Immature natural killer cell (primary cell): ENCODE measurements at regions not wholly inside any gene's neighbourhood (a gene's known extent, or its start where the extent isn't known, plus 50 kb on each side); places are given as distances from the start of the nearest gene placed in this dataset.

Source experiments
- DNase-seq, 3 donors: peaks; one replicate each; pipeline ENCODE4 v3.0.0; 2022; ENCODE audit warnings: mixed read lengths in 1 of 3
- H3K27ac Mint-ChIP-seq, 6 donors: one replicate each; pipeline ENCODE4 v1.8.0; 2020; ENCODE audit warnings: mixed read lengths in 6 of 6, mild to moderate bottlenecking in 5 of 6, inconsistent platforms in 4 of 6, moderate library complexity in 3 of 6
- H3K27me3 Mint-ChIP-seq, 3 donors: one replicate each; pipeline ENCODE4 v1.8.0; 2020 to 2021; ENCODE audit warnings: low read depth in 3 of 3, mild to moderate bottlenecking in 3 of 3, mixed read lengths in 3 of 3, moderate library complexity in 3 of 3, inconsistent platforms in 1 of 3
- H3K36me3 Mint-ChIP-seq, 3 donors: one replicate each; pipeline ENCODE4 v1.8.0; 2020; ENCODE audit warnings: mixed read lengths in 3 of 3, inconsistent platforms in 2 of 3, mild to moderate bottlenecking in 2 of 3
- H3K4me1 Mint-ChIP-seq, 2 donors: one replicate each; pipeline ENCODE4 v1.8.0; 2020; ENCODE audit warnings: inconsistent platforms in 2 of 2, mild to moderate bottlenecking in 2 of 2, mixed read lengths in 2 of 2, moderate library complexity in 1 of 2
- H3K4me3 Mint-ChIP-seq, 5 donors: one replicate each; pipeline ENCODE4 v1.8.0; 2020; ENCODE audit warnings: mild to moderate bottlenecking in 5 of 5, mixed read lengths in 5 of 5, inconsistent platforms in 3 of 5, moderate library complexity in 3 of 5
- H3K9me3 Mint-ChIP-seq, 6 donors: one replicate each; pipeline ENCODE4 v1.8.0; 2020; ENCODE audit warnings: mild to moderate bottlenecking in 6 of 6, mixed read lengths in 6 of 6, inconsistent platforms in 4 of 6, moderate library complexity in 3 of 6

DNA sequence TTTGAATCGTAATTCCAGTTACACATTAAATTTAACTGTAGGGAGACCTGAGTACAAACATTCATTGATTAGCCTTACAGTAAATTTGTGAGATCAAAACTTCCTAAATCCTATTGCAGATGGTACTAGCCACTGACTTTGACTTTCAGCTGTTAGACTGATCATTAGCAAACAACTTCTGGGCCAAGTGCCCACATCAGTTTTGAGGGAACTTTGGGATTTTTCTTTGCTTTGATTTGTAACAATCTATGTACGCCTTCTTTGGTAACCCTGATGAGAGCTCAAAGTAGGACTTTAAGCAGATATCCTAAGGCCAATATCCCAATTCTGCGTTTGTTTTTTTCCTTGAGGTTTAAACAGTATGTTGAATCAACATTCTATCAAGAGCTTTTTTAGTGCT, 131.5 kb downstream of the DLEU7 start:
- Mint-ChIP-seq H3K27ac (no peak overlapping the region), H3K4me3 (no peak overlapping the region), H3K4me1 (peaks cover 33 to 35% of the 10 kb centered on the region in 2 donors), H3K36me3 (no peaks in the 10 kb centered on the region), H3K9me3 (no peaks in the 10 kb centered on the region), H3K27me3 (peaks cover 7 to 22% (median 15%) of the 10 kb centered on the region in 3 donors)
- DNase-seq, result no peak

DNA sequence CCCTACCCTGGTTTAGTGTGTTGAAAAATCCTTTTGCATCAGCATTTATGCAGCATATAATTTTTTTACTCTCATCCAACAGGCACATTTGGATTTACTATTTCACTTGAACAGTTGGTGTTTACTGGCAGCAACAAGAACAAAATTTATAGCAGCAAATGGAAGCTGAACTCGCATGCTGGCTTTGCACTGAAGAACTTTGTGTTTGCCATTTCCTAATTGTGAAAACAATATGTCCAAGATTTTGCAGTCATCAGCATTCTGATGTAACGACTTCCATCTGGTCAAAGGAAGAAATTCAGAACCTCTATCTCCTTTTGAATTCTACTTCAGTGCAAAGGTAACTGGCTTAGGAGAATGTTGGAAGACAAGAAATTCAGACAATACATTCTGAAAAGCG, 131.0 kb downstream of the DLEU7 start:
- Mint-ChIP-seq H3K27ac (no peak overlapping the region), H3K27me3 (peaks cover 7 to 23% (median 16%) of the 10 kb centered on the region in 3 donors), H3K4me3 (peak overlapping the region in 2 of 5 donors; percentile 37 to 85), H3K4me1 (peaks cover 33 to 35% of the 10 kb centered on the region in 2 donors), H3K36me3 (no peaks in the 10 kb centered on the region), H3K9me3 (no peaks in the 10 kb centered on the region)
- no peak for DNase-seq

DNA sequence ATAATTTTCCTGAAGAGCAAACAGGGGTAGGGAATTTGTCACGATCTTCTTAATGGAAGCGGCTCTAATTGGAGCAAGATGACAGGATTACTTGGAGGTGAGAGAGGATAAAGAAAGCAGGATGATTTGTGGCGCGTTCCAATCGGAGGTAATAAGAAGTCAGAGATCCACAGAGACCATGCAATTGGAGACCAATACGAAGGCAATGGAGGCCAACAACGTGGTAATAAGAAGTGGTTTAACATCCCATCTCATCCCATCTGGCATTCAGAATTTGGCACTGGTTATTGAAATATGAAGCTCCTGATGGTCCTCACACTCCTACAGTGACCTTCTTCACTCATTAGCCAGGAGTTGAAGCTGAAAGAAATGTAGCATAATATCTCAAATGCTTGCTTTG, 130.6 kb downstream of the DLEU7 start:
- Mint-ChIP-seq H3K36me3 (no peaks in the 10 kb centered on the region), H3K4me1 (peaks cover 33 to 35% of the 10 kb centered on the region in 2 donors), H3K4me3 (peak overlapping the region in 3 of 5 donors; percentile 31 to 85 (median 37)), H3K27ac (peak overlapping the region in 1 of 6 donors; percentile 45), H3K9me3 (peaks cover 0 to 1% (median 0%) of the 10 kb centered on the region in 6 donors), H3K27me3 (peaks cover 7 to 23% (median 16%) of the 10 kb centered on the region in 3 donors)
- DNase-seq, result no peak

DNA sequence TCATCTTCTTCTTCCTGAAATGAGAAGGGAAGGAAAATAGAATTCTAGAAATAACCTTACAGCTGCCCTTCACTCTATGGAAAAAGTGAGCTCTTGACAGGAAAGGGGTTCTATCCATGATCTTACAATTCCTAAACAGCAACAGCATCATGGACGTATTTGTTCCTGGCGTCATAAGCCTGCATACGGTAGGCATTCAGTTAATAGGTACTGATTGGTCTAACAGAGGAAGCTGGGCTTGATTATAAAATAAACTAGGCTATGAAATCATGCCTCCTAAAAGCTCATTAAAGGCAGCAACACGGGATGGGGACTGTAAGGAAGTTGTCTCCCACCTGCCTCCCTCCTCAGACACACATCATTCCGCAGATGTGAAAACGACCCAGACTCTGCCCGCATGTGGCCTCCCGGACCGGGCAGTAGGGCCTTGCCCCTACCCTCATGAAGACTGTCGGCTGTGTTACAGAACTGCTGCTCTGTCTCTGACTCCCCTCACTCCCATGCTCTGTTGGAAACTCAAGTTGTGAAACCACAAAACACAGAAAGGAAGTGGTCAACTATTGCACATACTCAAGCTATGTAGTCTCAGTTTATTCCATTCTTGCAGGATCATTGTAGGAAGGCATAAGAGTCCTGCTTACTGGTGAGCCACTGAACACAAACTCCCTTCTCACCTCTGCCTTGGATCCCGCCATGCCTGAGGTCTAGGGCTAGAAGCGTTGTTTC, 129.8 kb downstream of the DLEU7 start:
- H3K27me3 Mint-ChIP-seq, result peaks cover 7 to 26% (median 16%) of the 10 kb centered on the region in 3 donors
- peak overlapping the region; percentile 1 to 70 (median 38) for H3K27ac Mint-ChIP-seq
- peaks cover 0 to 3% (median 0%) of the 10 kb centered on the region in 6 donors for H3K9me3 Mint-ChIP-seq
- peaks cover 33 to 35% of the 10 kb centered on the region in 2 donors for H3K4me1 Mint-ChIP-seq
- no peaks in the 10 kb centered on the region for H3K36me3 Mint-ChIP-seq
- peak overlapping the region; percentile 71 to 85 (median 81) for H3K4me3 Mint-ChIP-seq
- peak; percentile 77 to 79 (median 78) for DNase-seq

DNA sequence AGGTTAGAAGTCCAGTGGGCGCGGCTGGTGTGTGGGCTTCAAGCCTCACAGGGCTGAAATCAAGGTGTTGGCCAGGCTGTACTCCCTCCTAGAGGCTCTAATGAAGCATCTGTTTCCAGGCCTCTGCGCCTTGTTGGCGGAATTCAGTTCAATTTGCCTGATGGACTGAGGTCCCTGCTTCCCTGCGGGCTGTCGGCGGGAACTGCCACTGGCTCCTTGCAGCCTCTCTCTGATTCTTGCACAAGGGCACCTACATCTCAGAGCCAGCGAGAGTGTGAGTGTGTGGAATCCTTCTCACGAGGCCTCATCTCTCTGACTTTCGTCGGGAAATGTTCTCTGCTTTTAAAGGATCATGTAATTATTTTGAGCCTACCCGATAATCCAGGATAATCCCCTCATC, 128.6 kb downstream of the DLEU7 start:
- H3K27me3 Mint-ChIP-seq, result peaks cover 11 to 24% (median 16%) of the 10 kb centered on the region in 3 donors
- H3K27ac Mint-ChIP-seq, result peak overlapping the region in 1 of 6 donors; percentile 10
- peaks cover 0 to 3% (median 0%) of the 10 kb centered on the region in 6 donors for H3K9me3 Mint-ChIP-seq
- DNase-seq, result no peak
- no peaks in the 10 kb centered on the region for H3K36me3 Mint-ChIP-seq
- H3K4me3 Mint-ChIP-seq, result no peak overlapping the region
- peaks cover 33 to 35% of the 10 kb centered on the region in 2 donors for H3K4me1 Mint-ChIP-seq

DNA sequence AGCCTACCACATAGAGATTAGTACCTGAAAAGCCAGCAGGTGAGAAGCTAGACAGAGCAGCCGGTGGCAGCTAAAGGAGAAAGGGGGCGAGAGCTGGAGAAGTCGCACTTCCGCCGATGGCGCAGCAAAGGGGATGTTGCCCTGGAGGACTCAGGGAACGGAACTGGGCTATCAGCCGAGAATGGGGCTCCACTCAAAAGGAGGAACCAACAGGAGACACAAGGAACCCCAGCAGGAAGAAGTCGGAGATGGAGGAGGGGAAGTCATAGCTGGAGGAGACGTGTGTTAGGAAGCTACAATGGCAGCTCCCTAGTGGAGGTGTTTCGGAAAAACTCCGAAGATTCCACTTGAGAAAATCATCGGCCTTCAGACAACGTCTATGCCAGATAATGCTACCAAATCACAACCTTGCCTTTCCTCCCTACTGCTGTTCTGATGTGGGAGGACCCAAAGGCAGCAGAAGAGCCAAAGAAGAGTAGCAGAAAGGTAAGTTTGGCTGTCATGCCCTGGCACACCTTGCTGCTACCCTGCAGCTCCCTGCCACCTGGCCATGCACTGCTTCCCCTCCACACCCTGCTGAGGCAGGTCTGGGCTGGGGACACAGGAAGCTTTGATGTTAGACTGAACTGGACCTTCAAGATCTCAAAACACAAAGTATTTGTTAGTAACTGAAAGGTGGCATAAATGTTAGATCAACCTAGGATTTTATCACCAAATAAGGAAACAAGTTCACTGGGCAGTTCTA, 127.9 kb downstream of the DLEU7 start:
- no peak for DNase-seq
- Mint-ChIP-seq H3K27ac (no peak overlapping the region), H3K4me3 (no peak overlapping the region), H3K27me3 (peaks cover 11 to 24% (median 16%) of the 10 kb centered on the region in 3 donors), H3K9me3 (peaks cover 0 to 3% (median 0%) of the 10 kb centered on the region in 6 donors), H3K36me3 (no peaks in the 10 kb centered on the region), H3K4me1 (peaks cover 33 to 35% of the 10 kb centered on the region in 2 donors)

DNA sequence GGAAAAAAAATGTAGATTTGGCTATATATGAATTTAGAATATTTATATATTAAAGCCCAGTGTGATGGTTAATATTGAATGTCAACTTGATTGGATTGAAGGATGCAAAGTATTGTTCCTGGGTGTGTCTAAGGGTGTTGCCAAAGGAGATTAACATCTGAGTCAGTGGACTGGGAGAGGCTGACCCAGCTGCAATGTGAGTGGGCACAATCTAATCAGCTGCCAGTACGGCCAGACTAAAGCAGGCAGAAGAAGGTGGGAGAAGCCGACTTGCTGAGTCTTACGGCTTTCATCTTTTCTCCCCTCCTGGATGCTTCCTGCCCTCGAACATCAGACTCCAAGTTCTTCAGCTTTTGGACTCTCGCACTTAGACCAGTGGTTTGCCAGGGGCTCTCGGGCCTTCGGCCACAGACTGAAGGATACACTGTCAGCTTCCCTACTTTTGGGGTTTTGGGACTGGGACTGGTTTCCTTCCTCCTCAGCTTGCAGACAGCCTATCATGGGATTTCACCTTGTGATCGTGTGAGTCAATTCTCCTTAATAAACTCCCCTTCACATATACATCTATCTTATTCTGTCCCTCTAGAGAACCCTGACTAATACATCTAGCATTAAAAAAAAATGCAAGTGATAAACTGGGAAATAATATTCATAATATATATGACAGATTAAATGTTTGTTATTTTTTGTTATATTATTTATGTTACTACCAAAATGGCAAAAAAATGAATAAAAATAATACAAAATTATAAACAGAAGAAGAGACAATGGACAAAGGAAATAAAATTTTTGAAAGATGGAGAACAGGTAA, 122.4 kb downstream of the DLEU7 start:
- H3K4me3 Mint-ChIP-seq, result no peak overlapping the region
- peaks cover 6 to 16% (median 13%) of the 10 kb centered on the region in 3 donors for H3K27me3 Mint-ChIP-seq
- H3K27ac Mint-ChIP-seq, result no peak overlapping the region
- no peak for DNase-seq
- H3K36me3 Mint-ChIP-seq, result peaks cover 0 to 4% (median 0%) of the 10 kb centered on the region in 3 donors
- H3K4me1 Mint-ChIP-seq, result no peaks in the 10 kb centered on the region
- H3K9me3 Mint-ChIP-seq, result peaks cover 0 to 3% (median 0%) of the 10 kb centered on the region in 6 donors

DNA sequence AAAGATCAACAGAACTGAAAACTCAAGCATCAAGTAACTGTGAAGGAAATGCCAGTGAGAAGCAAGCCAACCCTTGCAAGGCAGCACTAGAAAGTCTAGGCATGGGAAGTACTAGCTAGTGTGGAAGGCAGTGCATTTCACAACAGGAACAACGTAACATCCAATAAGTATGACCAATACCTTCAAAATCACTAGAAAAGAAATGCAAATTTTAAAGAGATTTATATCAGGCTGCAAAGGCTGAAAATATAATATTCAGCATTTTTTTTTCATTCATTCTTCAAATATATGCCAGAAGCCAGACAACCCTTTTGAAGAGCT, 121.9 kb downstream of the DLEU7 start:
- H3K27ac Mint-ChIP-seq, result no peak overlapping the region
- DNase-seq, result no peak
- H3K4me3 Mint-ChIP-seq, result no peak overlapping the region
- H3K9me3 Mint-ChIP-seq, result peaks cover 0 to 3% (median 0%) of the 10 kb centered on the region in 6 donors
- H3K36me3 Mint-ChIP-seq, result peaks cover 0 to 4% (median 0%) of the 10 kb centered on the region in 3 donors
- no peaks in the 10 kb centered on the region for H3K4me1 Mint-ChIP-seq
- peaks cover 6 to 14% (median 13%) of the 10 kb centered on the region in 3 donors for H3K27me3 Mint-ChIP-seq

DNA sequence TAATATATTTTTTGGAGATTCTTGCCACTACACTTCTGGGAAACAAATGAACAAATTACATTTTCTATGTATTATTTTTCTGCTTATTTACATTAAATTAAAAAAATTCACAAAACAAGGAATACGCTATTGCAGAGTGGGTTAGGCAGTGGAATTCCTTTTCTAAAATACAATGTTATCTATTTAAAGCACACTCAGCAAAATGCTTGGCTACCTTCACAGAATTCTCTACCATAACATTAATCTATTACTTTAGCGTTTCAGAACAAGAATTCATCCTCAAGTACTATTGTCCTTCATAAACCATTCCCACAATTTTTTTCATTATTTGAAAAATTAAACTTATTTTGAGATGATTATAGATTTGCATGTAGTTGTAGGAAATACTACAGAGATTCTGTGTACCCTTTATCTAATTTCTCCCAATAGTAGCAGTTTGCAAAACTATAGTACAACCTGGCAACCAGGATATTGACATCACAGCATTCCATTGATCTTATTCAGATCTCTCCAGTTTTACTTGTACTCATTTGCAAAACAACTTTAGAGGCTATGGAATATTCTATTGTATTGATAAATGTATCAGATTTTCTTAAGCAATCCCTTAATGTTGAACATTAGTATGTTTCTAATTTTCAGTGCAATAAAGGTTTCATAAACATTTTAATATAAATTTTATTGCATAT, 120.9 kb downstream of the DLEU7 start:
- Mint-ChIP-seq H3K4me3 (no peak overlapping the region), H3K27ac (no peak overlapping the region), H3K36me3 (peaks cover 0 to 4% (median 0%) of the 10 kb centered on the region in 3 donors), H3K27me3 (peaks cover 4 to 13% (median 11%) of the 10 kb centered on the region in 3 donors), H3K9me3 (peaks cover 0 to 3% (median 0%) of the 10 kb centered on the region in 6 donors), H3K4me1 (no peaks in the 10 kb centered on the region)
- no peak for DNase-seq

DNA sequence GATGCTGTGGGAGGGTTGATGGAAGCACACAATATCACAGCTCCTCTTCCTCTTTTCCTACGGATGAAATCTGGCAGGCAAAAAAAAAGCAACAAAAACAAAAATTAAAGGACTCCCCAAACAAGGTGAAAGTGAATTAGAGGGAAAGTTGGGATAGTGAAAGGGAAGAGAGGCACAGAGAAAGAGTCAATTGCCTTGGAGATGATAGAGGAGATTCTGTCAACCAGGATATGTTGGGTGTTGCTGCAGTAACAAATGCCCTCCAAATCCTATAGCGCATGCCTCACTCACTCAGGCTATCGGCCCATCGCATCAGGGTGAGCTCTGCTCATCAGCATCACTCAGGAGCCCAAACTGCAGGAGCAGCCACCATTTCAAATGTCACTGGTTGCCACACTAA, 119.1 kb downstream of the DLEU7 start:
- H3K27me3 Mint-ChIP-seq, result peaks cover 4 to 11% (median 10%) of the 10 kb centered on the region in 3 donors
- H3K4me1 Mint-ChIP-seq, result no peaks in the 10 kb centered on the region
- H3K4me3 Mint-ChIP-seq, result no peak overlapping the region
- H3K27ac Mint-ChIP-seq, result no peak overlapping the region
- DNase-seq, result no peak
- H3K36me3 Mint-ChIP-seq, result peaks cover 0 to 8% (median 0%) of the 10 kb centered on the region in 3 donors
- H3K9me3 Mint-ChIP-seq, result peaks cover 0 to 4% (median 0%) of the 10 kb centered on the region in 6 donors

DNA sequence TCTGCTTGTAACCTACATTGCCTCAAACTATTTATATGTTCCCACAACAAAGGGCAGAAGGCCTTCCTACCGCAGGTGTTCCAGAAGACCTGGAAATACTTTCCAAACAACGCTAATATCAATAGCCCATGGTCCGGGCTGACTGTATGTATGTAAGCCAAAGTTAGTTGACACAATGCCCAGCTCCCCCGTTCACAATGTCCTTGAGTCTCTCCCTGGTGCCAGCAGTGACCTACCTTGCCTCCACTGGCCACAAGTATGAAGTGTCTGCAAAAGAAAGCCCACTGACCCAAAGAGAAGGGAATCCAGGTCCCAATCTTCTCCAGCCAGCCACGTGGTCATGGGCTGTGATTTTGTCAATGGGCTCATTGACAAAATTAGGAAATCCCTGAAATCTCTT, 118.6 kb downstream of the DLEU7 start:
- DNase-seq, result no peak
- Mint-ChIP-seq H3K27ac (no peak overlapping the region), H3K4me1 (no peaks in the 10 kb centered on the region), H3K27me3 (peaks cover 4 to 11% (median 9%) of the 10 kb centered on the region in 3 donors), H3K36me3 (peaks cover 0 to 8% (median 2%) of the 10 kb centered on the region in 3 donors), H3K4me3 (no peak overlapping the region), H3K9me3 (peaks cover 0 to 7% (median under 1%) of the 10 kb centered on the region in 6 donors)

DNA sequence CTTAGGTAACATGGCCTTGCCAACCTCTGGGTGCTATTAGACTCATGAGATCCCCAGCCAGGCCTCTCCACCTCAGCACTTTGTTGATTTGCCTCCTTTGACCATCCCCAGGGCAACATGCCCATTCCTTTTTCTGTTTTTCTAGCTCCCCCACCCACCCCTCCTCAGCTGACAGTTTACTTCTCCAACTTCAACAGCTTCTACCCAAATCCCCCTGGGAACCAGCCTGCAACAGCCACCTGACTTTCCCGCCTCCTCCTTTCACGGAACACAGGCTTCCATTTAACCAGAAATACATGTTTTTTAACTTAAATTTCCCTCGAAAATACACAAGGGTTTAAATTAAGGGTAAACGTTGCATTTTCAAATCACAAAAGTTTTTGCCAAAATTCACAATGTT, 117.3 kb downstream of the DLEU7 start:
- no peaks in the 10 kb centered on the region for H3K4me1 Mint-ChIP-seq
- peaks cover 0 to 8% (median 8%) of the 10 kb centered on the region in 3 donors for H3K36me3 Mint-ChIP-seq
- H3K9me3 Mint-ChIP-seq, result peaks cover 0 to 8% (median 2%) of the 10 kb centered on the region in 6 donors
- no peak for DNase-seq
- no peak overlapping the region for H3K27ac Mint-ChIP-seq
- peaks cover 4 to 14% (median 9%) of the 10 kb centered on the region in 3 donors for H3K27me3 Mint-ChIP-seq
- no peak overlapping the region for H3K4me3 Mint-ChIP-seq

DNA sequence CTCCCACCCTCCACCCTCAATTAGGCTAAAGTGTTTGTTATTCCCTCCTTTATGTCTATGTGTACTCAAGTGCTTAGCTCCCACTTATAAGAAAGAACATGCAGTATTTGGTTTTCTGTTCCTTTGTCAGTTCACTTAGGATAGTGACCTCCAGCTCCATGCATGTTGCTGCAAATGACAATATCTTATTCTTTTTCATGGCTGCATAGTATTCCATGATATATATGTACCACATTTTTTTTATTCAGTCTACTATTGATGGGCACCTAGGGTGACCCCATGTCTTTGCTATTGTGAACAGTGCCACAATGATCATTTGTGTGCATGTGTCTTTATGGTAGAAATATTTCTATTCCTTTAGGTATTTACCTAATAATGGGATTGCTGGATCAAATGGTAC, 114.3 kb downstream of the DLEU7 start:
- H3K4me3 Mint-ChIP-seq, result no peak overlapping the region
- H3K4me1 Mint-ChIP-seq, result no peaks in the 10 kb centered on the region
- peaks cover 0 to 8% (median 8%) of the 10 kb centered on the region in 3 donors for H3K36me3 Mint-ChIP-seq
- H3K9me3 Mint-ChIP-seq, result peaks cover 0 to 8% (median 2%) of the 10 kb centered on the region in 6 donors
- DNase-seq, result no peak
- H3K27me3 Mint-ChIP-seq, result peaks cover 4 to 12% (median 7%) of the 10 kb centered on the region in 3 donors
- H3K27ac Mint-ChIP-seq, result no peak overlapping the region
